H9 (cell line): ENCODE measurements at regions not wholly inside any gene's neighbourhood (a gene's known extent, or its start where the extent isn't known, plus 50 kb on each side); places are given as distances from the start of the nearest gene placed in this dataset.

Experiments
- DNase-seq: peaks from one replicate; pipeline ENCODE4 v3.0.0-alpha.2; 2017
- H2AFZ ChIP-seq: one replicate; pipeline ENCODE4 v1.6.1; 2013; ENCODE audit warnings: mild to moderate bottlenecking, low read length, control low read depth, moderate library complexity
- H2AK5ac ChIP-seq: 2 replicates; pipeline ENCODE4 v1.6.1; 2013; ENCODE audit warnings: low read length, control low read depth, mixed read lengths; ENCODE audit not compliant: insufficient read length
- H2BK120ac ChIP-seq: one replicate; pipeline ENCODE4 v1.6.1; 2013; ENCODE audit warnings: low read depth, mild to moderate bottlenecking, low read length, control low read depth, inconsistent platforms; ENCODE audit not compliant: poor library complexity, severe bottlenecking
- H2BK12ac ChIP-seq: 2 replicates; pipeline ENCODE4 v1.6.1; 2013; ENCODE audit warnings: low read length, control low read depth, mixed read lengths, low read depth; ENCODE audit not compliant: insufficient read length
- H2BK15ac ChIP-seq: 2 replicates; pipeline ENCODE4 v1.6.1; 2013; ENCODE audit warnings: low read depth, low read length, control low read depth
- H2BK20ac ChIP-seq: one replicate; pipeline ENCODE4 v1.6.1; 2013; ENCODE audit warnings: low read depth, mild to moderate bottlenecking, low read length, control low read depth, inconsistent platforms; ENCODE audit not compliant: poor library complexity, severe bottlenecking
- H2BK5ac ChIP-seq: 2 replicates; pipeline ENCODE4 v1.6.1; 2013; ENCODE audit warnings: low read length, control low read depth, mixed read lengths; ENCODE audit not compliant: insufficient read length
- H3K14ac ChIP-seq: 2 replicates; pipeline ENCODE4 v1.6.1; 2013; ENCODE audit warnings: low read length, control low read depth; ENCODE audit not compliant: insufficient read depth
- H3K18ac ChIP-seq: 2 replicates; pipeline ENCODE4 v1.6.1; 2013; ENCODE audit warnings: low read depth, mild to moderate bottlenecking, mixed read lengths, low read length, control low read depth; ENCODE audit not compliant: insufficient read length
- H3K23ac ChIP-seq: 2 replicates; pipeline ENCODE4 v1.6.1; 2013; ENCODE audit warnings: low read length, control low read depth, mixed read lengths, low read depth; ENCODE audit not compliant: insufficient read length
- H3K23me2 ChIP-seq: 2 replicates; pipeline ENCODE4 v1.6.1; 2013; ENCODE audit warnings: low read depth, mild to moderate bottlenecking, mixed read lengths, low read length, control low read depth; ENCODE audit not compliant: insufficient read length, poor library complexity, severe bottlenecking
- H3K27ac ChIP-seq: 2 replicates; pipeline ENCODE4 v1.5.1; 2013; ENCODE audit warnings: low read length, control low read depth, mixed read lengths, low read depth; ENCODE audit not compliant: insufficient read length
- H3K27me3 ChIP-seq: 2 replicates; pipeline ENCODE4 v1.6.1; 2013; ENCODE audit warnings: low read length, control low read depth, inconsistent platforms; ENCODE audit not compliant: insufficient read depth
- H3K4ac ChIP-seq: 2 replicates; pipeline ENCODE4 v1.6.1; 2013; ENCODE audit warnings: low read depth, mild to moderate bottlenecking, control low read depth, inconsistent platforms, low read length, moderate library complexity
- H3K4me1 ChIP-seq: 2 replicates; pipeline ENCODE4 v1.6.1; 2013; ENCODE audit warnings: low read length, control low read depth, inconsistent platforms; ENCODE audit not compliant: insufficient read depth
- H3K4me2 ChIP-seq: 2 replicates; pipeline ENCODE4 v1.6.1; 2013; ENCODE audit warnings: low read length, control low read depth, mixed read lengths; ENCODE audit not compliant: insufficient read length, insufficient read depth
- H3K56ac ChIP-seq: 2 replicates; pipeline ENCODE4 v1.6.1; 2013; ENCODE audit warnings: low read depth, mild to moderate bottlenecking, mixed read lengths, low read length, control low read depth; ENCODE audit not compliant: insufficient read length
- H3K79me1 ChIP-seq: 2 replicates; pipeline ENCODE4 v1.6.1; 2013; ENCODE audit warnings: low read depth, mild to moderate bottlenecking, moderate library complexity, low read length, control low read depth, inconsistent platforms; ENCODE audit not compliant: insufficient read depth, poor library complexity, severe bottlenecking
- H3K79me2 ChIP-seq: 2 replicates; pipeline ENCODE4 v1.6.1; 2013; ENCODE audit warnings: low read length, control low read depth, inconsistent platforms; ENCODE audit not compliant: insufficient read depth
- H3K9ac ChIP-seq: 2 replicates; pipeline ENCODE4 v1.6.1; 2013; ENCODE audit warnings: low read length, control low read depth, mixed read lengths; ENCODE audit not compliant: insufficient read length; ENCODE audit errors: extremely low read depth
- H3K9me3 ChIP-seq: one replicate; pipeline ENCODE4 v1.6.1; 2013; ENCODE audit warnings: low read depth, low read length, inconsistent platforms; ENCODE audit not compliant: control insufficient read depth
- H3T11ph ChIP-seq: one replicate; pipeline ENCODE4 v1.6.1; 2013; ENCODE audit warnings: mild to moderate bottlenecking, low read length, control low read depth, inconsistent platforms
- H4K20me1 ChIP-seq: one replicate; pipeline ENCODE4 v1.6.1; 2013; ENCODE audit not compliant: control insufficient read depth, insufficient read length, insufficient read depth
- H4K5ac ChIP-seq: 2 replicates; pipeline ENCODE4 v1.6.1; 2013; ENCODE audit warnings: low read depth, mild to moderate bottlenecking, mixed read lengths, low read length, control low read depth; ENCODE audit not compliant: insufficient read length
- H4K8ac ChIP-seq: replicated peaks from 2 replicates; pipeline ENCODE4 v1.6.1; 2013; ENCODE audit warnings: low read length, control low read depth, mixed read lengths, low read depth; ENCODE audit not compliant: insufficient read length
- H4K91ac ChIP-seq: 2 replicates; pipeline ENCODE4 v1.6.1; 2013; ENCODE audit warnings: low read depth, mild to moderate bottlenecking, moderate library complexity, mixed read lengths, low read length, control low read depth; ENCODE audit not compliant: insufficient read length
- H3K27ac Mint-ChIP-seq, 3 experiments: 2 replicates in 2 of 3; 3 replicates in 1 of 3; pipeline ENCODE4 v1.8.0; 2020 to 2021; ENCODE audit warnings: mixed read lengths in 3 of 3, mild to moderate bottlenecking in 1 of 3, moderate library complexity in 1 of 3
- H3K27me3 Mint-ChIP-seq: 2 replicates; pipeline ENCODE4 v1.8.0; 2021; ENCODE audit warnings: low read depth, mild to moderate bottlenecking, moderate library complexity, mixed read lengths
- H3K36me3 Mint-ChIP-seq, 3 experiments: 2 replicates in 2 of 3; 3 replicates in 1 of 3; pipeline ENCODE4 v1.8.0; 2020 to 2021; ENCODE audit warnings: low read depth in 3 of 3, mixed read lengths in 3 of 3; ENCODE audit not compliant: insufficient read depth in 1 of 3
- H3K4me1 Mint-ChIP-seq, 2 experiments: 2 replicates each; pipeline ENCODE4 v1.8.0; 2020; ENCODE audit warnings: mixed read lengths in 2 of 2
- H3K4me3 Mint-ChIP-seq, 2 experiments: 2 replicates in 1 of 2; 3 replicates in 1 of 2; pipeline ENCODE4 v1.8.0; 2020 to 2021; ENCODE audit warnings: mild to moderate bottlenecking in 2 of 2, mixed read lengths in 2 of 2, moderate library complexity in 1 of 2
- H3K9me3 Mint-ChIP-seq, 2 experiments: 2 replicates in 1 of 2; 3 replicates in 1 of 2; pipeline ENCODE4 v1.8.0; 2020; ENCODE audit warnings: mild to moderate bottlenecking in 2 of 2, mixed read lengths in 2 of 2, moderate library complexity in 1 of 2
- CTCF ChIP-seq: fragments of 200-600 bp; sonication (generic); conservative IDR thresholded peaks from 3 replicates; pipeline ENCODE4 v1.8.0; 2021; ENCODE audit warnings: antibody characterized with exemption, mild to moderate bottlenecking
- WGBS: extraction: QIAGEN DNeasy Blood & Tissue Kit; methylation state at CpG from one replicate; pipeline ENCODE4 v1.1.7; 2013; ENCODE audit warnings: missing lambda C conversion rate, low lambda C conversion rate, mixed read lengths; ENCODE audit not compliant: insufficient read length; ENCODE audit errors: extremely low coverage; 5-methylcytosine and 5-hydroxymethylcytosine counted together

GRCh38 chrX:44669626-44670025 lies 127.0 kb upstream of the FUNDC1 start:
- Histone ChIP-seq H3K4me2 (no peak overlapping the region), H2BK12ac (no peak overlapping the region), H4K8ac (no peak overlapping the region), H3K14ac (no peak overlapping the region), H3K18ac (no peak overlapping the region), H4K20me1 (no peaks in the 10 kb centered on the region), H2BK120ac (no peak overlapping the region), H3K79me1 (no peaks in the 10 kb centered on the region), H2BK5ac (no peak overlapping the region), H2BK15ac (no peak overlapping the region), H3K56ac (no peak overlapping the region), H3K23ac (no peak overlapping the region), H2AK5ac (no peak overlapping the region), H3K9me3 (peaks cover 13% of the 10 kb centered on the region), H3K4ac (no peak overlapping the region), H3K9ac (no peak overlapping the region), H3K27ac (no peak overlapping the region), H3T11ph (no peak overlapping the region), H2AFZ (no peak overlapping the region), H3K27me3 (no peaks in the 10 kb centered on the region), H3K79me2 (no peaks in the 10 kb centered on the region), H2BK20ac (no peak overlapping the region), H3K4me1 (no peaks in the 10 kb centered on the region), H4K5ac (no peak overlapping the region), H4K91ac (no peak overlapping the region), H3K23me2 (no peaks in the 10 kb centered on the region)
- Mint-ChIP-seq H3K4me3 (no peak overlapping the region), H3K9me3 (peaks cover 54 to 70% of the 10 kb centered on the region in 2 experiments), H3K27me3 (no peaks in the 10 kb centered on the region), H3K36me3 (peaks cover 0 to 3% (median 0%) of the 10 kb centered on the region in 3 experiments; a peak in 2 of 7 replicates), H3K27ac (no peak overlapping the region), H3K4me1 (no peaks in the 10 kb centered on the region)
- TF ChIP-seq CTCF = no peak
- DNase-seq = no peak
- no CpG with 5 or more reads among the region's 1 CpG for WGBS
